OCI-LY7 (cell line): ENCODE measurements at regions not wholly inside any gene's neighbourhood (a gene's known extent, or its start where the extent isn't known, plus 50 kb on each side); places are given as distances from the start of the nearest gene placed in this dataset.
"Not testable (repeated sequence)": the region's sequence is repeated elsewhere in the genome, so short reads cannot be mapped to it uniquely, and the experiment has no call there.

Experiments
- BruUV-seq: library from RNA; stranded (reverse); fragments of 400-500 nt; replicated peaks from 2 replicates; lab custom pipeline; 2021; lab: Mats Ljungman, UMichigan
- CTCF ChIA-PET: fragments of 300-600 bp; sonication (Branson Sonifier 250); formaldehyde crosslinking; loops from one replicate; lab custom pipeline; 2022; ENCODE audit warnings: antibody characterized with exemption; ENCODE audit not compliant: unreplicated experiment; lab: Charles Lee
- POLR2A ChIA-PET: fragments of 300-600 bp; sonication (Branson Sonifier 250); formaldehyde crosslinking; loops from one replicate; lab custom pipeline; 2022; ENCODE audit warnings: antibody characterized with exemption; lab: Charles Lee
- DNase-seq: peaks from one replicate; pipeline ENCODE4 v3.0.0-alpha.2; 2015; ENCODE audit warnings: low spot score
- H2AFZ ChIP-seq: fragments of 200-600 bp; sonication (generic), shearing (Covaris generic); 2 replicates; pipeline ENCODE4 v1.6.1; 2014; ENCODE audit warnings: mild to moderate bottlenecking, antibody characterized with exemption, low read length, moderate library complexity
- H3K27ac ChIP-seq: fragments of 200-600 bp; sonication (generic); 2 replicates; pipeline ENCODE4 v1.5.1; 2014; ENCODE audit warnings: mixed run types, low read depth, mild to moderate bottlenecking, moderate library complexity, low read length, inconsistent platforms; ENCODE audit not compliant: poor library complexity, severe bottlenecking
- H3K36me3 ChIP-seq: fragments of 200-600 bp; sonication (generic); 2 replicates; pipeline ENCODE4 v1.6.1; 2014; ENCODE audit warnings: mild to moderate bottlenecking, antibody characterized with exemption, low read length, moderate library complexity, mixed read lengths; ENCODE audit not compliant: insufficient read depth
- H3K4me1 ChIP-seq: fragments of 200-600 bp; sonication (generic); 2 replicates; pipeline ENCODE4 v1.5.1; 2014; ENCODE audit warnings: mild to moderate bottlenecking, low read length; ENCODE audit not compliant: insufficient read depth, poor library complexity, severe bottlenecking
- H3K4me2 ChIP-seq: fragments of 200-600 bp; sonication (generic); 2 replicates; pipeline ENCODE4 v1.6.1; 2014; ENCODE audit warnings: mild to moderate bottlenecking, low read length
- H3K4me3 ChIP-seq: fragments of 200-600 bp; sonication (generic); 2 replicates; pipeline ENCODE4 v1.5.1; 2014; ENCODE audit warnings: mild to moderate bottlenecking, low read depth, low read length; ENCODE audit not compliant: poor library complexity, severe bottlenecking
- H3K79me2 ChIP-seq: fragments of 200-600 bp; sonication (generic); 2 replicates; pipeline ENCODE4 v1.6.1; 2016; ENCODE audit warnings: low read depth, mild to moderate bottlenecking, low read length, moderate library complexity, mixed read lengths; ENCODE audit not compliant: insufficient read depth
- H3K9me2 ChIP-seq: fragments of 200-600 bp; sonication (generic); 2 replicates; pipeline ENCODE4 v1.6.1; 2016; ENCODE audit warnings: mild to moderate bottlenecking, low read length, mixed read lengths; ENCODE audit not compliant: insufficient read depth
- H3K9me3 ChIP-seq: fragments of 200-600 bp; sonication (generic); 2 replicates; pipeline ENCODE4 v1.6.1; 2014; ENCODE audit warnings: mild to moderate bottlenecking, mixed run types, low read length, mixed read lengths
- H4K20me1 ChIP-seq: fragments of 200-600 bp; sonication (generic); 2 replicates; pipeline ENCODE4 v1.6.1; 2014; ENCODE audit warnings: mild to moderate bottlenecking, antibody characterized with exemption, low read length, moderate library complexity, mixed read lengths; ENCODE audit not compliant: insufficient read depth
- CTCF ChIP-seq: fragments of 200-600 bp; sonication (generic); conservative IDR thresholded peaks from 2 replicates; pipeline ENCODE4 v1.5.1; 2014; ENCODE audit warnings: mild to moderate bottlenecking, antibody characterized with exemption, low read length, moderate library complexity, mixed read lengths
- EZH2phosphoT487 ChIP-seq: fragments of 200-600 bp; sonication (generic); IDR thresholded peaks from 2 replicates; pipeline ENCODE4 v1.6.1; 2018; ENCODE audit warnings: low read depth, borderline replicate concordance, mild to moderate bottlenecking, mixed run types, antibody characterized with exemption, low read length, moderate library complexity, mixed read lengths
- intact Hi-C: fragments of 100-400 bp; cut with micrococcal nuclease; formaldehyde crosslinking; loops from one replicate; pipeline ENCODE4 v1.10.0; 2022; ENCODE audit not compliant: unreplicated experiment

- CTCF ChIA-PET, result no interaction called here
- POLR2A ChIA-PET, result no interaction called here
Observed at GRCh38 chr17:51475730-51476129, 215.4 kb downstream of the UTP18 start.

GRCh38 chr17:51479303-51479702 lies 219.0 kb downstream of the UTP18 start:
- Histone ChIP-seq H3K4me1 (no peaks in the 10 kb centered on the region), H3K36me3 (no peaks in the 10 kb centered on the region), H3K79me2 (no peaks in the 10 kb centered on the region), H3K27ac (no peak overlapping the region), H2AFZ (no peak overlapping the region), H3K4me3 (no peak overlapping the region), H3K9me2 (no peaks in the 10 kb centered on the region), H3K4me2 (no peak overlapping the region), H3K9me3 (0 out of 2 replicates have a peak, but pooled peaks cover 10% of the 10 kb centered on the region), H4K20me1 (no peaks in the 10 kb centered on the region)
- POLR2A ChIA-PET, result no interaction called here
- BruUV-seq, result no TSS peak
- CTCF ChIA-PET, result no interaction called here
- no peak for DNase-seq
- intact Hi-C loops, result no loop called here
- TF ChIP-seq EZH2phosphoT487 (no peak), CTCF (no peak)

More at GRCh38 chr17:51475730-51476129, 215.4 kb downstream of the UTP18 start:
- intact Hi-C loops, result no loop called here
- Histone ChIP-seq H3K79me2 (no peaks in the 10 kb centered on the region), H4K20me1 (no peaks in the 10 kb centered on the region), H3K9me2 (no peaks in the 10 kb centered on the region), H3K4me3 (no peak overlapping the region), H3K27ac (no peak overlapping the region), H3K4me2 (no peak overlapping the region), H2AFZ (no peak overlapping the region), H3K4me1 (no peaks in the 10 kb centered on the region), H3K9me3 (no peaks in the 10 kb centered on the region), H3K36me3 (no peaks in the 10 kb centered on the region)
- no peak for DNase-seq
- no peak for TF ChIP-seq CTCF
- TF ChIP-seq EZH2phosphoT487, result no peak
- BruUV-seq, result no TSS peak

GRCh38 chr17:51481370-51481769 lies 221.0 kb downstream of the UTP18 start:
- Histone ChIP-seq H3K4me3 (no peak overlapping the region), H3K4me2 (no peak overlapping the region), H3K4me1 (no peaks in the 10 kb centered on the region), H3K79me2 (no peaks in the 10 kb centered on the region), H3K9me2 (no peaks in the 10 kb centered on the region), H3K36me3 (no peaks in the 10 kb centered on the region), H3K27ac (no peak overlapping the region), H3K9me3 (0 out of 2 replicates have a peak, but pooled peaks cover 10% of the 10 kb centered on the region), H2AFZ (no peak overlapping the region), H4K20me1 (no peaks in the 10 kb centered on the region)
- intact Hi-C loops, result no loop called here
- no TSS peak for BruUV-seq
- TF ChIP-seq CTCF, result no peak
- TF ChIP-seq EZH2phosphoT487, result no peak
- DNase-seq, result no peak
- CTCF ChIA-PET, result no interaction called here
- POLR2A ChIA-PET, result no interaction called here

- intact Hi-C loops, H2AFZ ChIP-seq, POLR2A ChIA-PET, BruUV-seq, H3K9me2 ChIP-seq, DNase-seq, CTCF ChIA-PET, H4K20me1 ChIP-seq, H3K36me3 ChIP-seq, H3K4me2 ChIP-seq, H3K79me2 ChIP-seq, H3K4me3 ChIP-seq, H3K4me1 ChIP-seq, H3K27ac ChIP-seq: not testable (repeated sequence)
- H3K9me3 ChIP-seq, result 0 out of 2 replicates have a peak, but pooled peaks cover 10% of the 10 kb centered on the region
Observed at GRCh38 chr17:51482248-51482647, 221.9 kb downstream of the UTP18 start.
